NT2/D1 (cell line): ENCODE measurements at regions not wholly inside any gene's neighbourhood (a gene's known extent, or its start where the extent isn't known, plus 50 kb on each side); places are given as distances from the start of the nearest gene placed in this dataset.

ENCODE experiments used
- DNase-seq: peaks from one replicate; pipeline ENCODE4 v3.0.0-alpha.2; 2011; ENCODE audit warnings: low read depth, low spot score
- H3K27me3 ChIP-seq: 2 replicates; pipeline ENCODE4 v1.6.0; 2011; ENCODE audit warnings: mild to moderate bottlenecking; ENCODE audit not compliant: insufficient read length, insufficient read depth
- H3K36me3 ChIP-seq: 2 replicates; pipeline ENCODE4 v1.6.1; 2011; ENCODE audit warnings: mild to moderate bottlenecking, low read length, mixed read lengths; ENCODE audit not compliant: insufficient read depth, insufficient read length
- H3K4me1 ChIP-seq: 2 replicates; pipeline ENCODE4 v1.5.1; 2011; ENCODE audit not compliant: insufficient read depth, insufficient read length
- H3K4me3 ChIP-seq: 2 replicates; pipeline ENCODE4 v1.5.1; 2011; ENCODE audit warnings: low read depth; ENCODE audit not compliant: insufficient read length
- H3K9ac ChIP-seq: 2 replicates; pipeline ENCODE4 v1.6.0; 2011; ENCODE audit warnings: low read depth; ENCODE audit not compliant: insufficient read length
- H3K9me3 ChIP-seq: 2 replicates; pipeline ENCODE4 v1.5.1; 2011; ENCODE audit warnings: mild to moderate bottlenecking, low read length; ENCODE audit not compliant: insufficient read depth
- SUZ12 ChIP-seq: IDR thresholded peaks from 2 replicates; pipeline ENCODE4 v1.6.1; 2011; ENCODE audit not compliant: insufficient read length, insufficient read depth; ENCODE audit errors: extremely low read depth
- YY1 ChIP-seq: IDR thresholded peaks from 2 replicates; pipeline ENCODE4 v1.6.1; 2011; ENCODE audit not compliant: insufficient read length, insufficient read depth
- ZNF274 ChIP-seq: IDR thresholded peaks from 2 replicates; pipeline ENCODE4 v1.6.1; 2011; ENCODE audit warnings: mild to moderate bottlenecking, low read depth, low read length

DNA sequence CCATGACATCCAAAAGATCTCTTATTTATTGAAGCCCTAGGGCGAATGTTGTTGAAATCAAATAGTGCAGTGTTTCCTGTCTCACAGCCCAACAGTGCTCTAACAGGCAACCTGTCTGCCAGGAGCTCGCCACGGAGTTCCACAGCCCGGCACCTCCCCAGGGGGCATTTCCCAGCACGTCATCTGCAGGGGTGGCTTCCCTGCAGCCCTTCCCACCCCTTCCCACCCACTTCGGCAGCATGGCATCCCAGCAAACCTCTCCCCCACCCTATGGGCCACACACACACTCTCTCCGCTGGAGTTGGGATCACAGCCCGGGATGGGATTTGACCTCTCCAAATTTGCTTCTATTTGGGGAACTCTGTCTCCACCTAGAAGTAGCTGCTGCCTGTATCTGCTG lies 62.7 kb upstream of the C14orf180 start:
- no peaks in the 10 kb centered on the region for H3K4me1 ChIP-seq
- H3K36me3 ChIP-seq, result no peaks in the 10 kb centered on the region

DNA sequence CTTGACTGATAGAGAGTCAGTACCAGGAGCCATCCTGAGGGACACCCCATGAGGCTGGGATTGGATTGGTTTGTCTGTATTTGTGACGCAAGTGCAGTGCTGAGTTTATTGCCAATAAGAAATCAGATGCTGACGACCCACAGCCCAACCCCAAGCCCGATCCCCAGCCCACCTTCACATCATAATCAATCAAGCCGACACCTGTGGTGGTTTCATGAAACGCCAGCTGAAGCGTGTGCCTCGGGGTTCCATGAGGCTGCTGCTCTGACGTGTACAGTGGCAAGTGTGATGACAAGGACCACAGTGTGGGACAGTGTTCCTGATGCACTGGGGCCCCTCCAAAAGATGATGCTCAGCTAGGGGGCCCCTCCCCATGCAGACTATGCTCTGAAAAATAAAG lies 62.1 kb upstream of the C14orf180 start:
- Histone ChIP-seq H3K9me3 (no peaks in the 10 kb centered on the region), H3K4me3 (no peak overlapping the region), H3K36me3 (no peaks in the 10 kb centered on the region), H3K27me3 (no peaks in the 10 kb centered on the region), H3K9ac (no peak overlapping the region), H3K4me1 (no peaks in the 10 kb centered on the region)
- DNase-seq, result no peak
- TF ChIP-seq ZNF274 (no peak), YY1 (no peak), SUZ12 (no peak)

More for the DNA sequence above, 62.7 kb upstream of the C14orf180 start:
- no peaks in the 10 kb centered on the region for H3K27me3 ChIP-seq
- H3K9me3 ChIP-seq, result no peaks in the 10 kb centered on the region
- H3K4me3 ChIP-seq, result no peak overlapping the region
- no peak overlapping the region for H3K9ac ChIP-seq
- no peak for TF ChIP-seq YY1
- no peak for TF ChIP-seq SUZ12
- TF ChIP-seq ZNF274, result no peak
- no peak for DNase-seq

GRCh38 chr14:104517867-104518266 lies 61.7 kb upstream of the C14orf180 start:
- no peak overlapping the region for H3K9ac ChIP-seq
- no peak for DNase-seq
- no peak overlapping the region for H3K4me3 ChIP-seq
- no peaks in the 10 kb centered on the region for H3K9me3 ChIP-seq
- TF ChIP-seq YY1 (no peak), ZNF274 (no peak), SUZ12 (no peak)
- no peaks in the 10 kb centered on the region for H3K36me3 ChIP-seq
- H3K4me1 ChIP-seq, result no peaks in the 10 kb centered on the region
- no peaks in the 10 kb centered on the region for H3K27me3 ChIP-seq

- Histone ChIP-seq H3K4me1 (no peaks in the 10 kb centered on the region), H3K27me3 (no peaks in the 10 kb centered on the region), H3K9me3 (no peaks in the 10 kb centered on the region), H3K4me3 (no peak overlapping the region), H3K36me3 (no peaks in the 10 kb centered on the region), H3K9ac (no peak overlapping the region)
- no peak for DNase-seq
- TF ChIP-seq ZNF274, result no peak
- no peak for TF ChIP-seq YY1
- no peak for TF ChIP-seq SUZ12
Observed at GRCh38 chr14:104518659-104519350, 60.8 kb upstream of the C14orf180 start.

DNA sequence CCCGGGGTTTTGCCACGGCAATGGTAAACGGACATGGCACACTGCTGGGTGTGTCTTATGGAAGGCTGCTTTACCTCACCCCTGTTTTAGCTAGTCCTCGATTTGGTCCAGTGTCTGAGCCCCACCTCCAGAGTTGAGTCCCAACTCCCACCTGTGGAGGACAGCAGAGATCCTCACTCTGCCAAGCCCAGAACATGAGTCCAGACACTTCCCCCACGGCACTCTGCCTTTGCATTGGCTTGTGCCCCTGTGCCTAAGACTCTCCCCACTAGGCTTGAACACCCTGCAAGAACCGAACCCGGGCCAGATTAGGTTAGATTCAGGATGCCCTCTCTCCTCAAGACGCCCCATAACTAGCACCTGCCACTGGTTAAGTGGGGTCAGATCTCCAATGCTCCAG lies 59.8 kb upstream of the C14orf180 start:
- H3K9ac ChIP-seq, result no peak overlapping the region
- H3K4me1 ChIP-seq, result no peaks in the 10 kb centered on the region
- H3K4me3 ChIP-seq, result no peak overlapping the region
- no peaks in the 10 kb centered on the region for H3K36me3 ChIP-seq
- TF ChIP-seq YY1 (no peak), ZNF274 (no peak), SUZ12 (no peak)
- no peaks in the 10 kb centered on the region for H3K27me3 ChIP-seq
- no peak for DNase-seq
- peaks cover 6% of the 10 kb centered on the region; the same call in 1 of the 2 replicates for H3K9me3 ChIP-seq

DNA sequence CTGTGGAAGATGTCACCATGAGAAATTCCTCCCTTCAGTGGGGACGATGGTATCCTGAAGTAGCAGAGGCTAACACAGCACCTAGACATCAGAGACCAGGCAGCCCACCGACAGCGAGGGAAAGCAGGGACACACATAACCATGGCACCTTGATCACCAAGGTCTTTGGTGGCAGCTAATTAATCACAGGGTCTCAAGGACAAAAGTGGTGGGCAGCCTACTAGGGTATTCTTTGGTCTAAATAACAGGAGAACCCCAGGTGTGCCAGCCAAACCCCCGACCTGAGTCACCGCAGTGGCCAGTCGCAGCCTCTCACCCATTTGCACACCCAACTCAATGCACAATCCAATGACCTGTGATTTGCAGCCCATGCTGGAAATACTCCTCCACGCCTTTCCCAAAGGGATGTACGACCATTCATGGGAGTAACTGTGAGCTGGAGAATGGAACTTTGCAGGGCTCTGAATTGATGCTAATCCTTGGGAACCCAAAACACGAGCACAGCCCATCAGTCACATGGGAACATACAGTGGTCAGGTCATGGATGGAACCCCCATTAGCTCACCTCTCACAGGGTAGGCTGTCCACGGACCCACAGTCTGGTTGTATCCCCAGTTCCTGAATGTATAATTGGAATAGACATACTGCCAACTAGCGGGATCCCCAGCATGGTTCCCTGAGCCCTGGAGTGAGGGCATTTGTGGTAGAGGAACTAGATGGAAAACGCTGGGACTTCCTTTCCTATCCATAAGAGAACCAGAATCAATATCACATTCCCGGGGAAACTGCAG lies 58.7 kb upstream of the C14orf180 start:
- H3K9me3 ChIP-seq, result peaks cover 10% of the 10 kb centered on the region; the same call in 1 of the 2 replicates
- no peaks in the 10 kb centered on the region for H3K36me3 ChIP-seq
- H3K4me3 ChIP-seq, result no peak overlapping the region
- no peaks in the 10 kb centered on the region for H3K27me3 ChIP-seq
- no peaks in the 10 kb centered on the region for H3K4me1 ChIP-seq
- no peak for DNase-seq
- no peak overlapping the region for H3K9ac ChIP-seq
- TF ChIP-seq SUZ12, result no peak
- TF ChIP-seq YY1, result no peak
- no peak for TF ChIP-seq ZNF274

DNA sequence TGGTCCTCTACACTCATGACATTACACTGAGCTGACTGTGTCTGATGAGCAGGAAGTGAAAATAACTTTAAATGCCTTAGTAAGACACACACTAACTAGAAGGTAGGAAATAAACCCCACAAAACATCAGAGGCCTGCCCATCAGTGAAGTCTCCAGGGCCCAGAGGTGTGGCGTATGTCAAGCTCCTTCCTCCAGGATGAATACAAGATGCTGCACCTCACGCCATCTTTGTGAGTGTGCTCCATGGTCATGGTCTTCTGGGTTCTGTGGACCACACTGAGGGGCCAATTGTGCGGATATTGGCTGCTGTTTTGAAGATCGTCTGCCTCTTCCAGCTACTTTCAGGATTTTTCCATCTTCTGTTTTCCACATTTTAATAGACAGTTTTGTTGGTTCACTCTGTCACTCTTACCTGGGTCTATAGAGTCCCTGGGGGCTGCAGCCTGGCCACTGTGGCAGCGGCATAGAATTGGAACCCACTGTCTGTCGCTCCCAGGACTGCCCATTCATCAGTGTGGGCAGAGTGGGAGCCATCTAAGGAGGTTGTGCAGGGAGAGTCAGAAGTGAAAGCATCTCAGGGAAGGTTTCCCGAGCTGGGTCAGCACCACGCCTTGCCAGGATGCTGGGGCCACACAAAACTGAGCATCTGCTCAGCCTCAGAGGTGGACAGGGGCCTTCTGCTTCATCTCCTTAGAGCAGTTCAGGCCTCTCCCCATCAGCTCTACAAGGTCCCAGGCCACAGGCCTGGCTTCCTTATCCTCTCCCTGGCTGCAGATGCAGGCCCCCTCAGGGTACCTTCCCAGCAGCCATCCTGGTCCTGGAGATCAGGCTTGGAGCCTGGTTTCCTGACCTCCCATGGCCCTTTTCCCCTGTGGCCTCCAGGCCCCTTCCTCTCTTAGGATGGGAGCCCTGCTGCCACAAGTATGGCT lies 57.5 kb upstream of the C14orf180 start:
- no peak for DNase-seq
- no peak overlapping the region for H3K9ac ChIP-seq
- TF ChIP-seq YY1 (no peak), SUZ12 (no peak), ZNF274 (no peak)
- H3K36me3 ChIP-seq, result no peaks in the 10 kb centered on the region
- no peak overlapping the region for H3K4me3 ChIP-seq
- H3K27me3 ChIP-seq, result no peaks in the 10 kb centered on the region
- H3K4me1 ChIP-seq, result no peaks in the 10 kb centered on the region
- H3K9me3 ChIP-seq, result peaks cover 10% of the 10 kb centered on the region; the same call in 1 of the 2 replicates
